Right lobe of liver (tissue), 6 donors: ENCODE measurements at regions not wholly inside any gene's neighbourhood (a gene's known extent, or its start where the extent isn't known, plus 50 kb on each side); places are given as distances from the start of the nearest gene placed in this dataset.

Source experiments
- ATAC-seq, 4 donors: fragments of 200-7000 bp; cut with Tn5 transposase; one replicate each; pipeline ENCODE4 v1.9.1; 2020; ENCODE audit warnings: mild to moderate bottlenecking in 4 of 4, moderate library complexity in 4 of 4
- DNase-seq, 3 donors: peaks; one replicate each; pipeline ENCODE4 v3.0.0-alpha.2; 2020
- H3K27ac ChIP-seq, 3 donors: fragments of 200-600 bp; one replicate each; pipeline ENCODE4 v1.8.0; 2022
- H3K27me3 ChIP-seq, 2 donors: fragments of 200-600 bp; one replicate each; pipeline ENCODE4 v1.8.0; 2022
- H3K36me3 ChIP-seq, 4 donors: fragments of 200-600 bp; sonication (generic) in 1 of 4; one replicate each; pipeline versions ENCODE4 v1.5.1 to v1.8.0; 2017 to 2022; ENCODE audit warnings: control low read depth in 1 of 4
- H3K4me1 ChIP-seq, 4 donors: fragments of 200-600 bp; sonication (generic) in 1 of 4; one replicate each; pipeline versions ENCODE4 v1.5.1 to v1.8.0; 2017 to 2022; ENCODE audit warnings: control low read depth in 1 of 4
- H3K4me3 ChIP-seq, 3 donors: fragments of 200-600 bp; one replicate each; pipeline ENCODE4 v1.8.0; 2022
- H3K9me3 ChIP-seq, 4 donors: fragments of 200-600 bp; sonication (generic) in 1 of 4; one replicate each; pipeline versions ENCODE4 v1.5.1 to v1.8.0; 2017 to 2022; ENCODE audit warnings: control low read depth in 1 of 4
- CTCF ChIP-seq, 4 donors: fragments of 200-600 bp in 3 of 4; fragments of 450-650 bp in 1 of 4; IDR thresholded peaks; one replicate each; pipeline versions ENCODE4 v1.5.1 to v1.8.0; 2016 to 2022; ENCODE audit warnings: antibody characterized with exemption in 4 of 4, mild to moderate bottlenecking in 2 of 4
- POLR2A ChIP-seq: fragments of 450-650 bp; IDR thresholded peaks from one replicate; pipeline ENCODE4 v1.6.1; 2017; ENCODE audit warnings: antibody characterized with exemption, mild to moderate bottlenecking
- WGBS: methylation state at CpG from one replicate; pipeline ENCODE4 v1.1.6; 2018; ENCODE audit warnings: low coverage, low lambda C conversion rate; ENCODE audit not compliant: insufficient coverage; ENCODE audit errors: missing lambda C conversion rate; 5-methylcytosine and 5-hydroxymethylcytosine counted together
- intact Hi-C, 2 donors: fragments of 100-400 bp; cut with DNase I; formaldehyde crosslinking; loops; one replicate each; pipeline versions ENCODE4 v1.11.2 to v1.14.1; 2022
- donor health status: DM: no; HTN: yes; CAD: no.
- donor health status: DM: no; HTN: no; CAD: no.
- donor health status: DM: no; HTN: no; CAD: no.
- donor health status: DM: no; HTN: yes; CAD: no.
- donor health status: DM: no; HTN: yes; CAD: no.

DNA sequence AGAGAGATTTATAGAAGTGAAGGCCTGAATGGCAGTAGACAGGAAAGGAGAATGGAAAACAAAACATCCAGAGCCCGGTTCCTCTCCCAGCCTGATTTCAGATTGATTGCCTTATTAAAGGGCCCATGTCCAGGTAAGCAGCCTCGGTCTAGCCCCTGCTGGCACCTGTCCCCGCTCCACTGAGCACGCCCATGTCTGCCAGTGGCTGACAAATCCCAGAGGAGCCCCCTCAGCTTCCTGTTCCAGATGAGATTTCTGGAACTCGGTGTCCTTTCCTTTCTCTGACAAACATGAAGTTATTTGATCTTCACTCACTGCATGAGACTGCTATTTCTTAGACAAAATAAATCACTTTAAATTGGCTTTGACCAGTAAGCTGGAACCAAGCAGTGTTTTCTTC, 187.0 kb upstream of the ADCY2 start:
- no peak for DNase-seq
- no peaks in the 10 kb centered on the region for H3K9me3 ChIP-seq
- no peaks in the 10 kb centered on the region for H3K27me3 ChIP-seq
- no peaks in the 10 kb centered on the region for H3K4me1 ChIP-seq
- TF ChIP-seq CTCF (IDR thresholded peaks at IDR 0.05) (no peak), POLR2A (no peak)
- intact Hi-C loops: no loop called here
- no peaks in the 10 kb centered on the region for H3K36me3 ChIP-seq
- 22% methylated on average over 1 of the region's 5 CpGs for WGBS
- no peak for ATAC-seq
- no peak overlapping the region for H3K27ac ChIP-seq
- H3K4me3 ChIP-seq: no peak overlapping the region

DNA sequence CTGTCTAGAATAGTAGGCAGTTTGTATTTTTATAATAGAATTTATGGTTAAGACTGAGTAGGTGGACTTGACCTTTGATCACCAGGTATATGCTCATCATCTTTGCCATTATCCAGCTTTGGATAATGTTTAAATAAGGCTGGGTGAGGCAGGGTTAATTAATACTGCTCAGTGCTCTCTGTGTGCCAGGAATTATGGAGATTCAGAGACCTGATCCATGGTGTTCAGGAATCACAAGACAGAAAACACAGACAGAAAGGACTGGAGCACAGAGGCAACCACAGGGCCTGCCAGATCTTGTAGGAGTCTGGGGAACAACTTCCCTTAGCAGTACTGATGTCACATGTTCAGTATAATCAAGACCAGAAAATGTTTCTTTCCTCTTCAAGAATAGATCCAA, 186.3 kb upstream of the ADCY2 start:
- no peak for TF ChIP-seq POLR2A
- TF ChIP-seq CTCF (IDR thresholded peaks at IDR 0.05): no peak
- Histone ChIP-seq H3K36me3 (no peaks in the 10 kb centered on the region), H3K27me3 (no peaks in the 10 kb centered on the region), H3K4me1 (no peaks in the 10 kb centered on the region), H3K9me3 (no peaks in the 10 kb centered on the region), H3K4me3 (no peak overlapping the region), H3K27ac (no peak overlapping the region)
- DNase-seq (no peak), ATAC-seq (no peak)
- intact Hi-C loops: no loop called here

GRCh38 chr5:7210549-7210948, 185.4 kb upstream of the ADCY2 start:
- TF ChIP-seq POLR2A: no peak
- no peak for TF ChIP-seq CTCF (IDR thresholded peaks at IDR 0.05)
- no peak overlapping the region for H3K27ac ChIP-seq

GRCh38 chr5:7213525-7213924, 182.4 kb upstream of the ADCY2 start:
- no peak overlapping the region for H3K4me3 ChIP-seq
- no peaks in the 10 kb centered on the region for H3K9me3 ChIP-seq
- no peaks in the 10 kb centered on the region for H3K4me1 ChIP-seq
- no peaks in the 10 kb centered on the region for H3K36me3 ChIP-seq
- TF ChIP-seq CTCF (IDR thresholded peaks at IDR 0.05) (no peak), POLR2A (no peak)
- no peak overlapping the region for H3K27ac ChIP-seq
- no peaks in the 10 kb centered on the region for H3K27me3 ChIP-seq
- intact Hi-C loops: no loop called here
- ATAC-seq (no peak), DNase-seq (no peak)
- WGBS: 96% methylated on average over 5 of the region's 5 CpGs

More at GRCh38 chr5:7210549-7210948, 185.4 kb upstream of the ADCY2 start:
- Histone ChIP-seq H3K4me3 (no peak overlapping the region), H3K27me3 (no peaks in the 10 kb centered on the region), H3K9me3 (no peaks in the 10 kb centered on the region), H3K4me1 (no peaks in the 10 kb centered on the region), H3K36me3 (no peaks in the 10 kb centered on the region)
- no peak for ATAC-seq
- intact Hi-C loops: no loop called here
- DNase-seq: no peak
- no CpG with 5 or more reads among the region's 2 CpGs for WGBS

DNA sequence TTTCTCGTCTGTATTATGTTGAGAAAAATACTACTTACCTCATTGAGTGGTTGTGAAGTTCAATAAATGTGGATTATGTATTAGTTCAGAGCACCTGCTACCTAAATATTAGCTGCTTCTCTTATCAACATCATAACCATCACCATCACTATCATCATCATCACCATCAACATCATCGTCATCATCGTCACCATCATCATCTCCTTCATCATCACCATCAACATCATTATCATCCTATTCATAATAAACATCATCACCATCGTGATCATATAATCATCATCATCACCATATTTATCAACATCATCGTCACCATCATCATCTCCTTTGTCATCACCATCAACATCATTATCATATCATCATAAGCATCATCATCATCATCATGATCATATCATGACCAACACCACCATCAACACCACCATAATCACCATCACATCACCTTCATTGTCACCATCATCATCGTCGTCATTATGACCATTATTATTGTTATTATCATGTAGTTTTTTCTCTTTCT, 181.0 kb upstream of the ADCY2 start:
- Histone ChIP-seq H3K27ac (no peak overlapping the region), H3K36me3 (no peaks in the 10 kb centered on the region), H3K27me3 (no peaks in the 10 kb centered on the region), H3K4me3 (no peak overlapping the region), H3K4me1 (no peaks in the 10 kb centered on the region), H3K9me3 (no peaks in the 10 kb centered on the region)
- intact Hi-C loops: no loop called here
- ATAC-seq (no peak), DNase-seq (no peak)
- 65% methylated on average over 7 of the region's 7 CpGs for WGBS
- no peak for TF ChIP-seq POLR2A
- no peak for TF ChIP-seq CTCF (IDR thresholded peaks at IDR 0.05)
